ENCODE measurements at regions not wholly inside any gene's neighbourhood (a gene's known extent, or its start where the extent isn't known, plus 50 kb on each side); places are given as distances from the start of the nearest gene placed in this dataset.

- TF ChIP-seq SIN3A (IDR thresholded peaks at IDR 0.05; ENCODE audit: borderline replicate concordance, insufficient read depth, low read length): no peak
- no peak for TF ChIP-seq REST (IDR thresholded peaks at IDR 0.05; ENCODE audit: insufficient read depth in 1 of 2, low read depth in 2 of 2, low read length in 2 of 2)
- TF ChIP-seq POLR2AphosphoS5 (IDR thresholded peaks at IDR 0.05; ENCODE audit: low read depth, low read length): no peak
- TF ChIP-seq TAF1 (IDR thresholded peaks at IDR 0.05; ENCODE audit: borderline replicate concordance, insufficient read depth, low read length): no peak
- no peak for TF ChIP-seq FOXP2 (optimal IDR thresholded peaks at IDR 0.05; ENCODE audit: borderline replicate concordance, extremely low read depth, extremely low read length, insufficient read depth)
These were observed 91.6 kb downstream of the TMX3 start for GRCh38 chr18:68623342-68623741.

DNA sequence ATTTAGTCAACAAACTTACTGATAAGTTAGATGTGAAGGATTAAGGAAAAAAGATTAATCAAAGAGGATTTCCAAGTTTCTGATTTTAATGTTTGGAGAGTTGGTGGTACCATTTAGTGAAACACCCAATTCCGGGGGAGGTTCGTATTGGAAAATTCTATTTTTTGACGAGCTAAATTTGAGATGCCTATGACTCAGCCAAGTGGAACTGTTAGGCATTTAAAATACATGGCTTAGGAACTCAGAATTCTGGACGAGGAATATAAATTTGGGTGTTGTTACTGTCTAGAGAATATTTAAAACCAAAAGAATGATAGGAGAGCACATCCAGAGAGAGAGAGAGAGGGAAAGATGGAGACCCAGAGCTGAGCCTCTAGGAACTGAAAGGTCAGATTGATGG, 103.6 kb downstream of the TMX3 start:
- no peak for TF ChIP-seq TAF1 (IDR thresholded peaks at IDR 0.05; ENCODE audit: borderline replicate concordance, insufficient read depth, low read length)
- TF ChIP-seq SIN3A (IDR thresholded peaks at IDR 0.05; ENCODE audit: borderline replicate concordance, insufficient read depth, low read length): no peak
- TF ChIP-seq FOXP2 (optimal IDR thresholded peaks at IDR 0.05; ENCODE audit: borderline replicate concordance, extremely low read depth, extremely low read length, insufficient read depth): no peak
- TF ChIP-seq REST (IDR thresholded peaks at IDR 0.05; ENCODE audit: insufficient read depth in 1 of 2, low read depth in 2 of 2, low read length in 2 of 2): no peak
- no peak for TF ChIP-seq POLR2AphosphoS5 (IDR thresholded peaks at IDR 0.05; ENCODE audit: low read depth, low read length)

DNA sequence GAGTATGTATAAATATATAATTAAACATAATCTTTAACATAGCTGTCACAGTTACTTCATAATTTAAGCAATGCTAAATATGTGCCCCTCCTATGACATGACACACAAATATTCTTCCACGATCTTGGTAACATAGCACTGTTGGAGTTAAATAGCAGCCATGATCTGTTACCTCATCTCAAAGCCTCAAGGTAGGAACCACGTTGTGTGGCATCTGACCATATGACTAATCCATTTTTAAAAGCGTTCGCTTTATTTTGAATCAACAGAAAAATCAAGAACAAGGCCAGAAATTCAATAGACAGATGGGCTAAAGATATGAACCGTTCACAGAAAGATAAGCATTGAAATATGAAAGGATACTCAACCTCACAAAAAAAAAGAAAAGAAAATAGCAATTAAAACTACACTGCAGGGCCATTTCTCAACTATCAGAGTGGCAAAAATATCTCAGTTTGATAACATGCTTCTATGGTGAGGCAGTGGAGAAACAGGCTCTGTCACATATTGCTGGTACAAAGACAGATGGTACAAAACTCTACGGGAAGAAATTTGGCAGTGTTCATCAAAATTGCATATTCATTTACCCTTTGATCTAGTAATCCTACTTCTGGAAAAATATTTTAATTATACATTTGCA, 105.9 kb downstream of the TMX3 start:
- TF ChIP-seq SIN3A (IDR thresholded peaks at IDR 0.05; ENCODE audit: borderline replicate concordance, insufficient read depth, low read length) (no peak), FOXP2 (optimal IDR thresholded peaks at IDR 0.05; ENCODE audit: borderline replicate concordance, extremely low read depth, extremely low read length, insufficient read depth) (no peak), POLR2AphosphoS5 (IDR thresholded peaks at IDR 0.05; ENCODE audit: low read depth, low read length) (no peak), TAF1 (IDR thresholded peaks at IDR 0.05; ENCODE audit: borderline replicate concordance, insufficient read depth, low read length) (no peak), REST (IDR thresholded peaks at IDR 0.05; ENCODE audit: insufficient read depth in 1 of 2, low read depth in 2 of 2, low read length in 2 of 2) (no peak)

- no peak for TF ChIP-seq TAF1 (IDR thresholded peaks at IDR 0.05; ENCODE audit: borderline replicate concordance, insufficient read depth, low read length)
- TF ChIP-seq FOXP2 (optimal IDR thresholded peaks at IDR 0.05; ENCODE audit: borderline replicate concordance, extremely low read depth, extremely low read length, insufficient read depth): no peak
- TF ChIP-seq REST (IDR thresholded peaks at IDR 0.05; ENCODE audit: insufficient read depth in 1 of 2, low read depth in 2 of 2, low read length in 2 of 2): no peak
- TF ChIP-seq POLR2AphosphoS5 (IDR thresholded peaks at IDR 0.05; ENCODE audit: low read depth, low read length): no peak
- TF ChIP-seq SIN3A (IDR thresholded peaks at IDR 0.05; ENCODE audit: borderline replicate concordance, insufficient read depth, low read length): no peak
These were observed 107.1 kb downstream of the TMX3 start for GRCh38 chr18:68607852-68608251.
